ENCODE measurements at regions not wholly inside any gene's neighbourhood (a gene's known extent, or its start where the extent isn't known, plus 50 kb on each side); places are given as distances from the start of the nearest gene placed in this dataset.

- H3K9me3 ChIP-seq, result no peaks in the 10 kb centered on the region
- no peak overlapping the region for H3K27ac ChIP-seq
- H3K36me3 ChIP-seq, result no peaks in the 10 kb centered on the region
- TF ChIP-seq CTCF (IDR thresholded peaks at IDR 0.05), result no peak
- no peak overlapping the region for H3K4me3 ChIP-seq
- H3K4me1 ChIP-seq, result no peaks in the 10 kb centered on the region
- no peaks in the 10 kb centered on the region for H3K27me3 ChIP-seq
- no peak for DNase-seq
- no peak overlapping the region for H3K9ac ChIP-seq (ENCODE audit: low read depth in 2 of 2, low read length in 2 of 2)
- intact Hi-C loops (cut with DNase I), result no loop called here
These were observed 55.3 kb upstream of the CSF3R start for GRCh38 chr1:36537991-36538390.

DNA sequence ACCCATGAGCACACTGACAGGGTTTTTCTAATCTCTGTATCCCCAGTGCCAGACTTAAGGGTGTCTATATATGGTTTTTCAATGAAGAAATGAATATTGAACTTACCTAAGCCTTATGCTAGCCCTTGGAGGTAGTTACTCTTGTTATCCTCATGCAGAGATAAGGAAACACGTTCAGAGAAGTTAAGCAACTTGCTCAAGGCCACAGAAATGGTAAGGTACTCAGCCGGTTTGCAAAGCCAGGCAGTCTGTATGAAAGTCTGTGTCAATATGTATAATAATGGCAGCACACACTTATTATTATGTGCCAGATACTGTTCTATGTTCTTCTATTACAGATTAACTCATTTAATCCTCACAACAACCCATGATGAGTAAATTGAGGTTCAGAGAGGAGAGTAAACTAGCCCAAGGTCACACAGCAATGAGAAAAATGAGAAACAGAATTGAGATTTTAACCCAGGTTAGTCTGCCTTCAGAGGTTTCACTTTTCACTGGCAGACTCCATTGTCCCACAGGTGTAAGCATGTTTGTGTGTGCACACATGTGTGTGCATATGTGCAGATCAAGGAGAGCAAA lies 54.6 kb upstream of the CSF3R start:
- H3K4me3 ChIP-seq, result no peak overlapping the region
- no peak for DNase-seq
- no peak overlapping the region for H3K27ac ChIP-seq
- H3K36me3 ChIP-seq, result no peaks in the 10 kb centered on the region
- no peaks in the 10 kb centered on the region for H3K4me1 ChIP-seq
- TF ChIP-seq CTCF (IDR thresholded peaks at IDR 0.05), result no peak
- intact Hi-C loops (cut with DNase I), result no loop called here
- no peak overlapping the region for H3K9ac ChIP-seq (ENCODE audit: low read depth in 2 of 2, low read length in 2 of 2)
- H3K9me3 ChIP-seq, result no peaks in the 10 kb centered on the region
- no peaks in the 10 kb centered on the region for H3K27me3 ChIP-seq

DNA sequence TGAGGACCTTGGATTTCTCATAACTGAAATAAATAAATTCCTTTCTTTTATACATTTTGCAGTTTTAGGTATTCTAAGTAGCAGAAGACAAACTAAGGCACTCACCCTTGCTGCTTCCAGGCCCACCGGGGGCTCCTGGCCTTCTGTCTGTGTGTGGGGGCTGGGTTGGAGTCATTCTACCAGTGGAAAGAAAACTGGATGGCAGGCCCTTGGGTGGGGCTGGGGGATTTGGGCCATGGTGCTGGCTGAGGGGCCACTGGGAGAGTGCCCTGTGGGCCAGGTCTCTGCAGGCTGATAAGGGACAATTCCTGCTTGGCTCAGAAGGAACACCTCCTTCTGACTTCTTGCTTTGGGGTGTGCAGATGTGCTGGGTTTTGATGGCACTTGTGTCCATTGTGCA lies 54.0 kb upstream of the CSF3R start:
- no peaks in the 10 kb centered on the region for H3K4me1 ChIP-seq
- no peaks in the 10 kb centered on the region for H3K36me3 ChIP-seq
- no peak overlapping the region for H3K9ac ChIP-seq (ENCODE audit: low read depth in 2 of 2, low read length in 2 of 2)
- DNase-seq, result no peak
- H3K4me3 ChIP-seq, result no peak overlapping the region
- intact Hi-C loops (cut with DNase I), result no loop called here
- no peak overlapping the region for H3K27ac ChIP-seq
- TF ChIP-seq CTCF (IDR thresholded peaks at IDR 0.05), result no peak
- no peaks in the 10 kb centered on the region for H3K9me3 ChIP-seq
- no peaks in the 10 kb centered on the region for H3K27me3 ChIP-seq

GRCh38 chr1:36534711-36535412 lies 52.1 kb upstream of the CSF3R start:
- H3K9me3 ChIP-seq, result no peaks in the 10 kb centered on the region
- H3K36me3 ChIP-seq, result no peaks in the 10 kb centered on the region
- no peak for DNase-seq
- no peak overlapping the region for H3K4me3 ChIP-seq
- TF ChIP-seq CTCF (IDR thresholded peaks at IDR 0.05), result no peak
- H3K9ac ChIP-seq (ENCODE audit: low read depth in 2 of 2, low read length in 2 of 2), result no peak overlapping the region
- no peak overlapping the region for H3K27ac ChIP-seq
- H3K4me1 ChIP-seq, result no peaks in the 10 kb centered on the region
- H3K27me3 ChIP-seq, result no peaks in the 10 kb centered on the region
- intact Hi-C loops (cut with DNase I), result no loop called here

DNA sequence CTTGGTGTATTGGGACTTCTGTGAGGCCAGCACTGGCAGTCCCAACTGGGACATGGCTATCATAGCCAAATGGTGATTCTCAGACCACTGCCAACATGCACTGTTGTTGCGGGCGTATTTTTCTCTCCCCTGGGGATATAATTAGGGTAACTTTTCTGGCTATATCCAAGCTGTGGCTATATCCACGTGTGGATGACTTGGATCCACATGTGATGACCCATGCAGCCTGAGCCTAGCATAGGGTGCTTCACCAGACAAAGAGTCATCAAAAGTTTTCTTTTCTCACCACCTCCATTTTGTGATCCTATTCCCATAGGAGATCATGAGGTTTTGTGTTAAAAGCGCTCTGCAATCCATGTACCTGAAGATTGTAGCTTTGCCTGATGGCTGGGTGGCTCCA lies 51.2 kb upstream of the CSF3R start:
- H3K36me3 ChIP-seq, result no peaks in the 10 kb centered on the region
- H3K27me3 ChIP-seq, result no peaks in the 10 kb centered on the region
- TF ChIP-seq CTCF (IDR thresholded peaks at IDR 0.05), result no peak
- H3K9ac ChIP-seq (ENCODE audit: low read depth in 2 of 2, low read length in 2 of 2), result no peak overlapping the region
- intact Hi-C loops (cut with DNase I), result no loop called here
- no peak overlapping the region for H3K4me3 ChIP-seq
- no peaks in the 10 kb centered on the region for H3K4me1 ChIP-seq
- H3K27ac ChIP-seq, result no peak overlapping the region
- DNase-seq, result no peak
- no peaks in the 10 kb centered on the region for H3K9me3 ChIP-seq

Measured in colonic mucosa (tissue), 4 donors.